Keratinocyte (primary cell): ENCODE measurements at regions not wholly inside any gene's neighbourhood (a gene's known extent, or its start where the extent isn't known, plus 50 kb on each side); places are given as distances from the start of the nearest gene placed in this dataset.

Source experiments
- EZH2 ChIP-seq: IDR thresholded peaks from one replicate; pipeline ENCODE4 v1.6.1; 2012; ENCODE audit warnings: inconsistent platforms, mild to moderate bottlenecking, low read length, moderate library complexity
- TF ChIP-seq, protein P1 (sequence below), 3 experiments: IDR thresholded peaks in 1 of 3; conservative IDR thresholded peaks in 1 of 3; optimal IDR thresholded peaks in 1 of 3; 2 replicates in 2 of 3; 3 replicates in 1 of 3; pipeline versions ENCODE3 to v1.5.1; 2011; ENCODE audit warnings: low read length in 3 of 3, mild to moderate bottlenecking in 3 of 3, moderate library complexity in 2 of 3, control low read depth in 1 of 3, inconsistent platforms in 1 of 3; ENCODE audit not compliant: insufficient read depth in 2 of 3; ENCODE audit errors: extremely low read depth in 1 of 3

DNA sequence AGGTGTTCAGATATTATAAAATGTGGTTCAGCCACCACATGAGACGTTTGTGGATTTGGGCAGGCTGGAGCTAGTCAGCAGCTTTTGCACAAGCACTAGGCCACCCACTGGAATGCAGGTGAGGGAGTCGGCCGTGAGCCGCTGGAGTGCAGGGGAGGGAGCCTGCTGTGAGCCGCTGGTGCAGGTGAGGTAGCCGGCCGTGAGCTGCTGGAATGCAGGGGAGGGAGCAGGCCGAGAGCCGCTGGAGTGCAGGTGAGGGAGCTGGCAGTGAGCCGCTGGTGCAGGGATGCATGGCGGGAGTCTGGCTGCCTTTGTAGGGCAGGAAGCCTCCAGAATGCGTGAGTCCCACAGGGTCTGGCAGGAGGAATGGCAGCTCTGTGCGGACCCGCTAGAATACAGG lies 1907.6 kb upstream of the DEFB115 start:
- TF ChIP-seq, protein P1, sequence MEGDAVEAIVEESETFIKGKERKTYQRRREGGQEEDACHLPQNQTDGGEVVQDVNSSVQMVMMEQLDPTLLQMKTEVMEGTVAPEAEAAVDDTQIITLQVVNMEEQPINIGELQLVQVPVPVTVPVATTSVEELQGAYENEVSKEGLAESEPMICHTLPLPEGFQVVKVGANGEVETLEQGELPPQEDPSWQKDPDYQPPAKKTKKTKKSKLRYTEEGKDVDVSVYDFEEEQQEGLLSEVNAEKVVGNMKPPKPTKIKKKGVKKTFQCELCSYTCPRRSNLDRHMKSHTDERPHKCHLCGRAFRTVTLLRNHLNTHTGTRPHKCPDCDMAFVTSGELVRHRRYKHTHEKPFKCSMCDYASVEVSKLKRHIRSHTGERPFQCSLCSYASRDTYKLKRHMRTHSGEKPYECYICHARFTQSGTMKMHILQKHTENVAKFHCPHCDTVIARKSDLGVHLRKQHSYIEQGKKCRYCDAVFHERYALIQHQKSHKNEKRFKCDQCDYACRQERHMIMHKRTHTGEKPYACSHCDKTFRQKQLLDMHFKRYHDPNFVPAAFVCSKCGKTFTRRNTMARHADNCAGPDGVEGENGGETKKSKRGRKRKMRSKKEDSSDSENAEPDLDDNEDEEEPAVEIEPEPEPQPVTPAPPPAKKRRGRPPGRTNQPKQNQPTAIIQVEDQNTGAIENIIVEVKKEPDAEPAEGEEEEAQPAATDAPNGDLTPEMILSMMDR (optimal IDR thresholded peaks at IDR 0.05 in 1 of 3, IDR thresholded peaks at IDR 0.05 in 1 of 3, conservative IDR thresholded peaks at IDR 0.05 in 1 of 3; ENCODE audit: extremely low read depth in 1 of 3, insufficient read depth in 2 of 3, low read length in 3 of 3): no peak
- no peak for TF ChIP-seq EZH2
